Right lobe of liver (tissue), 4 donors: ENCODE measurements at regions not wholly inside any gene's neighbourhood (a gene's known extent, or its start where the extent isn't known, plus 50 kb on each side); places are given as distances from the start of the nearest gene placed in this dataset.

Experiments
- POLR2A ChIP-seq: fragments of 450-650 bp; IDR thresholded peaks from one replicate; pipeline ENCODE4 v1.6.1; 2017; ENCODE audit warnings: antibody characterized with exemption, mild to moderate bottlenecking
- TF ChIP-seq, protein P1 (sequence below), 4 donors: fragments of 200-600 bp in 3 of 4; fragments of 450-650 bp in 1 of 4; IDR thresholded peaks; one replicate each; pipeline versions ENCODE4 v1.5.1 to v1.8.0; 2016 to 2022; ENCODE audit warnings: antibody characterized with exemption in 4 of 4, mild to moderate bottlenecking in 2 of 4
- donor health status: DM: no; HTN: no; CAD: no.
- donor health status: DM: no; HTN: no; CAD: no.
- donor health status: DM: no; HTN: yes; CAD: no.

DNA sequence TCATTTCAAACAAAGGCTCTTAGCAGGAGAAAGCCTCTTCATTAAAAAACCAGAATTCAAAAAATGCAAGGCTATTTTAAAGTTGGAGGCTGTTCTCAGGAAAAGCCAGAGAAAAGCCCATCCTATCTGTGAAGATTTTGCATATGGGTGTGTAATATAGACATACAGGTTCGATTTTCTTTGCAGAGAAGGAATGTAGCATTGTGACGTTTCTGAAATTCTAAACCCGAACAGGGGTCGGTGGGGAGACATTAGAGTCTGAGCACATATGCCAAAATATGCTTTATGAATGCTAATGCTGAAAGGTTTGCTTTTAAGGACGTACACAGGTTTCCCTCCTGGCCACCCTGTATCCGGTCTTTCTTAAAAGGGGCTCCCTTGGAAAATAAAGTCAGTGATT, 363.1 kb upstream of the PAPPA start:
- TF ChIP-seq, protein P1, sequence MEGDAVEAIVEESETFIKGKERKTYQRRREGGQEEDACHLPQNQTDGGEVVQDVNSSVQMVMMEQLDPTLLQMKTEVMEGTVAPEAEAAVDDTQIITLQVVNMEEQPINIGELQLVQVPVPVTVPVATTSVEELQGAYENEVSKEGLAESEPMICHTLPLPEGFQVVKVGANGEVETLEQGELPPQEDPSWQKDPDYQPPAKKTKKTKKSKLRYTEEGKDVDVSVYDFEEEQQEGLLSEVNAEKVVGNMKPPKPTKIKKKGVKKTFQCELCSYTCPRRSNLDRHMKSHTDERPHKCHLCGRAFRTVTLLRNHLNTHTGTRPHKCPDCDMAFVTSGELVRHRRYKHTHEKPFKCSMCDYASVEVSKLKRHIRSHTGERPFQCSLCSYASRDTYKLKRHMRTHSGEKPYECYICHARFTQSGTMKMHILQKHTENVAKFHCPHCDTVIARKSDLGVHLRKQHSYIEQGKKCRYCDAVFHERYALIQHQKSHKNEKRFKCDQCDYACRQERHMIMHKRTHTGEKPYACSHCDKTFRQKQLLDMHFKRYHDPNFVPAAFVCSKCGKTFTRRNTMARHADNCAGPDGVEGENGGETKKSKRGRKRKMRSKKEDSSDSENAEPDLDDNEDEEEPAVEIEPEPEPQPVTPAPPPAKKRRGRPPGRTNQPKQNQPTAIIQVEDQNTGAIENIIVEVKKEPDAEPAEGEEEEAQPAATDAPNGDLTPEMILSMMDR (IDR thresholded peaks at IDR 0.05), result no peak
- no peak for TF ChIP-seq POLR2A
